Caki2 (cell line): ENCODE measurements at regions not wholly inside any gene's neighbourhood (a gene's known extent, or its start where the extent isn't known, plus 50 kb on each side); places are given as distances from the start of the nearest gene placed in this dataset.

Source experiments
- DNase-seq: peaks from one replicate; pipeline ENCODE4 v3.0.0-alpha.2; 2015; ENCODE audit warnings: low read depth
- in situ Hi-C: cut with HindIII; loops from 2 replicates; pipeline ENCODE4 v1.10.0; 2016; ENCODE audit warnings: low sequenced_read_pairs, low pct_unique_long_range_greater_than_20kb, mixed read lengths

DNA sequence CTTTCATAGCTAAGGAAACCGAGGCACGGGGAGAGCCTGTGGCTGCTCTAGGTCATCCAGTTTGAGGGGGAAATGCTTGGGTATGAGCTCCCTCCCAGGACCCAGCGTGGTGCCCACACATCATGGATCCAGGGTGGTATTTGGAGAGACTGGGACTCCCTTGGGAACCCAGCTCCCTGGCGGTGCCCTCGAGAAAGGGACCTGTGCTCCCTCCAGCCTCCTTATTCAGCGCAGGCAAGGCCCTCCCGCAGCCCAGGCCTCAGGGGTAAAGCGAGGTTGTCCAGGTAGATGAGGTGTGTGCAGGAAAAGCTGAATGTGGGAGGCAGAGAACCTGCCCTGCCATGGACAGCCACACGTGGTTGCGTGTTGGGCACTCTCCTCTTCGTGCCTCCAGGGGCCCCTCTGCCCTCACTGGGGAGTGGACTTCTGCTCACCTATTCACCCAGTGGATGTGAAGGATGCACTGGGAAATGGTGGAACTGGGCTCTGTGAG lies 53.8 kb upstream of the GPR78 start:
- no peak for DNase-seq
- in situ Hi-C loops, result no loop called here

DNA sequence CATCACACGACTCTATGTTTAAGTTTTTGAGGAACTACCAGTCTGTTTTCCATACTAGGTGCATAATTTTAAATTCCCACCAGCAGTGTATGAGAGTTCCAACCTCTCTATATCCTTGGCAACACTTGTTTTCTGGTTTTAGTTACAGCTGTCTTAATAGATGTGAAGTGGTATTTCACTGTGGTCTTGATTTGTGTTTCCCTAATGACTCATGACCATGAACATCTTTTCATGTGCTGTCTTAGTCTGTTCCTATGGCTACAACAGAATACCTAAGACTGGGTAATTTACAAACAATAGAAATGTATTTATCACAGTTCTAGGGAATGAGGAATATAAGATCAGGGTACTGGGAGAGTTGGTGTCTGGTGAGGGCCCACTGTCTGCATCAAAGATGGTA lies 51.5 kb upstream of the GPR78 start:
- in situ Hi-C loops, result no loop called here
- DNase-seq, result peak; percentile 43
